ENCODE measurements at regions not wholly inside any gene's neighbourhood (a gene's known extent, or its start where the extent isn't known, plus 50 kb on each side); places are given as distances from the start of the nearest gene placed in this dataset.

- no peaks in the 10 kb centered on the region for H3K79me2 ChIP-seq (ENCODE audit: control insufficient read depth, low read length)
- H3K27me3 ChIP-seq (ENCODE audit: control insufficient read depth, low read length): no peaks in the 10 kb centered on the region
- no peak overlapping the region for H3K4me3 ChIP-seq (ENCODE audit: low read length)
- H3K36me3 ChIP-seq (ENCODE audit: control insufficient read depth, low read length): no peaks in the 10 kb centered on the region
- H4K20me1 ChIP-seq (ENCODE audit: control insufficient read depth, insufficient read depth, low read depth, low read length): no peaks in the 10 kb centered on the region
- no peaks in the 10 kb centered on the region for H3K4me1 ChIP-seq (ENCODE audit: control insufficient read depth, low read length)
- no peak overlapping the region for H3K27ac ChIP-seq (ENCODE audit: low read depth, low read length)
- no peaks in the 10 kb centered on the region for H3F3A ChIP-seq (ENCODE audit: control insufficient read depth, insufficient read depth)
- no peak overlapping the region for H3K4me2 ChIP-seq (ENCODE audit: low read length)
- no peaks in the 10 kb centered on the region for H3K9me2 ChIP-seq (replicated peaks; ENCODE audit: control insufficient read depth, low read length)
- no peaks in the 10 kb centered on the region for H3K9me3 ChIP-seq (ENCODE audit: control insufficient read depth, insufficient read depth, low read length)
- no peak for TF ChIP-seq EZH2phosphoT487 (IDR thresholded peaks at IDR 0.05; ENCODE audit: borderline replicate concordance, low read length)
- TF ChIP-seq CTCF (IDR thresholded peaks at IDR 0.05; ENCODE audit: low read depth, low read length, poor library complexity, severe bottlenecking): no peak
Observed at GRCh38 chr1:191865479-191865878, 292.8 kb upstream of the RGS18 start.

DNA sequence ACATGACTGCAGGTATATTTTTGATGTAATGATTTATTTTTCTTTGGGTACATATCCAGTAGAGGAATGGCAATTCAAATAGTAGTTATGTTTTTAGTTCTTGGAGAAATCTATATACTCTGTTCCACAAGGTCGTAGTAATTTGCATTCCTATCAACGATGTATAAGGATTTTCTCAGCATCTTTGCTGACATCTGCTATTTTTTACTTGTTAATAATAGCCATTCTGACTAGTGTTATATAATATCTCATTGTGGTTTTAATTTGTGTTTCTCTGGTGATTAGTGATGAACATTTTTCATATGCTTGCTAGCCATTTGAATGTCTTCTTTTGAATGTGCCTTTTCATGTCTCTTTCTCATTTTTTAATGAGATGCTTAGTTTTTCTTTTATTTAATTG lies 292.1 kb upstream of the RGS18 start:
- no peak for TF ChIP-seq EZH2phosphoT487 (IDR thresholded peaks at IDR 0.05; ENCODE audit: borderline replicate concordance, low read length)
- no peak for TF ChIP-seq CTCF (IDR thresholded peaks at IDR 0.05; ENCODE audit: low read depth, low read length, poor library complexity, severe bottlenecking)
- H3K9me2 ChIP-seq (replicated peaks; ENCODE audit: control insufficient read depth, low read length): no peaks in the 10 kb centered on the region
- no peaks in the 10 kb centered on the region for H3K27me3 ChIP-seq (ENCODE audit: control insufficient read depth, low read length)
- H3K4me3 ChIP-seq (ENCODE audit: low read length): no peak overlapping the region
- H3K27ac ChIP-seq (ENCODE audit: low read depth, low read length): no peak overlapping the region
- H3K4me2 ChIP-seq (ENCODE audit: low read length): no peak overlapping the region
- no peaks in the 10 kb centered on the region for H4K20me1 ChIP-seq (ENCODE audit: control insufficient read depth, insufficient read depth, low read depth, low read length)
- H3K79me2 ChIP-seq (ENCODE audit: control insufficient read depth, low read length): no peaks in the 10 kb centered on the region
- no peaks in the 10 kb centered on the region for H3F3A ChIP-seq (ENCODE audit: control insufficient read depth, insufficient read depth)
- no peaks in the 10 kb centered on the region for H3K9me3 ChIP-seq (ENCODE audit: control insufficient read depth, insufficient read depth, low read length)
- no peaks in the 10 kb centered on the region for H3K4me1 ChIP-seq (ENCODE audit: control insufficient read depth, low read length)
- no peaks in the 10 kb centered on the region for H3K36me3 ChIP-seq (ENCODE audit: control insufficient read depth, low read length)

DNA sequence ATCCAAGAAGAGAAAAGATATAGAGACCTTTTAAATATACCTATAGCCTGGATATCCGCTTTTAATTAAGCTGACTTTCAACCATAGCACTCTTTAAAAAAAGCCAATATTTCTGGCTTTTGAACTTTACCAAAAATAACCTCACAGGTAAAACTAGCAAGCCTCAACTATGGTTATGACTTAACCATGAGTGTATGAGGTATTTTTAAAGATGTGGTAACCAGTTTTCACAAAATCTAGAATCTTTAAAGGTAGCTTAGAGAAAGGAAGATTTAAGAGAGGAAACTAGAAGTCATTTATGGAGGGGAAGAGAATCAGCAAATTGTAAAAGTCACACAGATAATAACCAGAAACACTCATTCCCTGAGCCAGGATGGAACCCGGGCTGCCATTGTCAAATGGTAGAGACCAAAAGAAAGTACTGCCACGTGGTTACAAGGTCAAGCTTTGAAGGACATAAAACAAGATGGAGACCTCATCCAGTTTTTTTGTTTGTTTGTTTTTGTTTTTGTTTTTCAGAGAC lies 288.4 kb upstream of the RGS18 start:
- Histone ChIP-seq H4K20me1 (ENCODE audit: control insufficient read depth, insufficient read depth, low read depth, low read length) (no peaks in the 10 kb centered on the region), H3K4me2 (ENCODE audit: low read length) (no peak overlapping the region), H3K9me3 (ENCODE audit: control insufficient read depth, insufficient read depth, low read length) (no peaks in the 10 kb centered on the region), H3K4me3 (ENCODE audit: low read length) (no peak overlapping the region), H3K27ac (ENCODE audit: low read depth, low read length) (no peak overlapping the region), H3K4me1 (ENCODE audit: control insufficient read depth, low read length) (no peaks in the 10 kb centered on the region), H3K79me2 (ENCODE audit: control insufficient read depth, low read length) (no peaks in the 10 kb centered on the region), H3F3A (ENCODE audit: control insufficient read depth, insufficient read depth) (no peaks in the 10 kb centered on the region), H3K27me3 (ENCODE audit: control insufficient read depth, low read length) (no peaks in the 10 kb centered on the region), H3K9me2 (replicated peaks; ENCODE audit: control insufficient read depth, low read length) (no peaks in the 10 kb centered on the region), H3K36me3 (ENCODE audit: control insufficient read depth, low read length) (no peaks in the 10 kb centered on the region)
- TF ChIP-seq EZH2phosphoT487 (IDR thresholded peaks at IDR 0.05; ENCODE audit: borderline replicate concordance, low read length): no peak
- TF ChIP-seq CTCF (IDR thresholded peaks at IDR 0.05; ENCODE audit: low read depth, low read length, poor library complexity, severe bottlenecking): no peak
